GM19193 (cell line): ENCODE measurements at regions not wholly inside any gene's neighbourhood (a gene's known extent, or its start where the extent isn't known, plus 50 kb on each side); places are given as distances from the start of the nearest gene placed in this dataset.

Source experiments
- POLR2A ChIP-seq: IDR thresholded peaks from 4 replicates; pipeline ENCODE4 v1.6.1; 2011; ENCODE audit not compliant: insufficient read depth, insufficient read length; ENCODE audit errors: extremely low read depth

GRCh38 chr4:75308049-75308448 lies 206.2 kb downstream of the RCHY1 start:
- TF ChIP-seq POLR2A: no peak

- TF ChIP-seq POLR2A: no peak
Observed at GRCh38 chr4:75306506-75306905, 207.7 kb downstream of the RCHY1 start.

GRCh38 chr4:75302648-75303047 lies 211.6 kb downstream of the RCHY1 start:
- no peak for TF ChIP-seq POLR2A

GRCh38 chr4:75289914-75290582 lies 224.2 kb downstream of the RCHY1 start:
- TF ChIP-seq POLR2A: no peak

GRCh38 chr4:75287738-75288517 lies 226.3 kb downstream of the RCHY1 start:
- TF ChIP-seq POLR2A: no peak

GRCh38 chr4:75285837-75286236 lies 228.4 kb downstream of the RCHY1 start:
- TF ChIP-seq POLR2A: no peak

GRCh38 chr4:75284831-75285230 lies 229.4 kb downstream of the RCHY1 start:
- no peak for TF ChIP-seq POLR2A

- TF ChIP-seq POLR2A: no peak
Observed at GRCh38 chr4:75259306-75259705, 254.9 kb downstream of the RCHY1 start.

- no peak for TF ChIP-seq POLR2A
Observed at GRCh38 chr4:75255261-75255660, 258.9 kb downstream of the RCHY1 start.

GRCh38 chr4:75254745-75255144 lies 259.5 kb downstream of the RCHY1 start:
- no peak for TF ChIP-seq POLR2A

GRCh38 chr4:75251547-75251946 lies 262.7 kb downstream of the RCHY1 start:
- no peak for TF ChIP-seq POLR2A

GRCh38 chr4:75249739-75250138 lies 264.5 kb downstream of the RCHY1 start:
- TF ChIP-seq POLR2A: no peak

GRCh38 chr4:75248770-75249407 lies 265.3 kb downstream of the RCHY1 start:
- no peak for TF ChIP-seq POLR2A

- TF ChIP-seq POLR2A: no peak
Observed at GRCh38 chr4:75244325-75244724, 269.9 kb downstream of the RCHY1 start.

- no peak for TF ChIP-seq POLR2A
Observed at GRCh38 chr4:75243570-75243969, 270.6 kb downstream of the RCHY1 start.
